ENCODE measurements at regions not wholly inside any gene's neighbourhood (a gene's known extent, or its start where the extent isn't known, plus 50 kb on each side); places are given as distances from the start of the nearest gene placed in this dataset.
"Not testable (repeated sequence)": the region's sequence is repeated elsewhere in the genome, so short reads cannot be mapped to it uniquely, and the experiment has no call there.

DNA sequence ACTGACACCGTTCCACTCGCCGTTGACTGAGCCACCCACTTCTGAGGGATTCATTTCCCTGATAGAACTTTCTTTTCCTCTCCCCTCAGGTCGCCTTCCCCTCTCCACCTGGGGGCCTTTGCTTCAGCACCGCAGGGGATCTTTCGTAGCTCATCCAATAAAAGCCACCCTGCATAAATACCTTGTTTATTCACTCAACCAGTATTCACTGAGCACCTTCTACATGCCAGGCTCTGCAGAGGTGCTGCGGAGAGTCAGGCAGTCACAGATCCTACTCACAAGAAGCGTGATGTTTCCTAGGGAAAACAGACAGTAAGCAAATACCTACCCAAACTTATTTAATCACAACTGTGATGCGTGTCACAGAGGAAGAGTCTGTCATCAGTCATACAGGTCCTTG, 127.7 kb downstream of the TEX36 start:
- no peak for DNase-seq (ENCODE audit: low read depth in 4 of 4, low spot score in 3 of 4)

DNA sequence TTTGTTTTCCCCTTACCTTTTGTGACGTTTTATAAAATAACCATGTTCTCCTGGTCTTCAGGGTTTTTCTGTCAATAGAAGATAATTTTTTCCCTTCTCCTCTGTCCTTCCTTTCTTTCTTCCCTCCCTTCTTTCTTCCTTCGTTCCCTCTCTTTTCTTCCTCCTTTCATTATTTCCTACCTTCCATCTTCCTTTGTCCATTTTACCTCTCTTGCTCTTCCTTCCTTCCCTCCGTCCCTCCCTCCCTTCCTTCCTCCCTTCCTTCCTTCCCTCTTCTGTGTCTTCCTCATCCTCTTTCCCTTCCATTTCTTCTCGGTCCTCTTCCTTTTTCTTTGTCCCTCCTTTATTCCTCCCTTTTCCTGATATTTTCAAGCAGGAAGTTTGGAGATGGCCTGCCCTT, 128.2 kb downstream of the TEX36 start:
- DNase-seq (ENCODE audit: low read depth in 4 of 4, low spot score in 3 of 4) = no peak

DNA sequence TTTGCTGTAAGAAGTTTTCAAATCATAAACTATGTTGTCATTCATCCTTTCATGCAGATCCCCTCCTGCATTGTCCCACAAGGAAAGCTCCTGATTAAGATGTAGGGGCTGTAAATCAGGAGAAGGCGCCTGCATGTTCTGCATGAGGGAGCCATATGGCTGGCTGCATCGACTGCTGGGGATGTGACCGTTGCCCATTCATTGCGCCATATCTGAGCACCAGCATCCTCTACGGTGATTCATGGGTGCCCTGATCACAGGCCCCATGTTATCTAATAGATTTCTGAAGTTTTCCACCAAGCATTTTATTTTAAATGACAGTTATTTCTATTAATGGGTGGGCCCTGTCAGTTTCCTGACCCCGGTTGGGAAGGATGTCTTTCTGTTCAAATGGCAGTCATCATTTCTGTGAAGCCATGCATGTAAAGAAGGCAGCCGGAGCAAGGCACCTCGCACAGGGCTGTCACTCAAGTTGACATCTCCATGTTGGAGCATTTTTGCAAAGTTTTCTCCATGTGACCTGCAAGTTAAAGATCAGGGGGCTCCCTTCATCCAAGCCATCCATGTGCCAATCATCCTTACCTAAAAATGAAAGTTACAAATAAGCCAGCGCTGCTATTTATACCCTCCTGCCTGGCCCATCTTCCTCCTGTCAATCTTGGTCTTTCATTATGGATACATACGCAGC, 128.8 kb downstream of the TEX36 start:
- DNase-seq (ENCODE audit: low read depth in 4 of 4, low spot score in 3 of 4) = no peak

DNA sequence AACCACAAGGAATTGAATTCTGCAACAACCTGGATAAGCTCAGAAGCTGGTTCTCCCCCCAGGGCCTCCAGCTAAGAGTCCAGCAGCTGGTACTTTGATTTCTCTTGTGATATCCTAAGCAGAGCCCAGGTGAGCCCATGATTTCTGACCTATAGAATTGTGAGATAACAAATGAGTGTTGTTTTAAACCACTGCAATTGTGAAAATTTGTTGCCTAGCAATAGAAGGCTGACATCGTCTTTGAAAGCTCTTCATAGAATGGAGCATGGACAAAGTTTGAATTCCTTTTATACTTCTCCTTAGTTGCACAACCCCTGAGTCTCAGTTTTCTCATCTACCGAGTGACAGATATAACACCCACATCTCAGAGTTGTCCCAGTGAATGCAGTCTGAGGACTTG, 129.9 kb downstream of the TEX36 start:
- no peak for DNase-seq (ENCODE audit: low read depth in 4 of 4, low spot score in 3 of 4)

DNA sequence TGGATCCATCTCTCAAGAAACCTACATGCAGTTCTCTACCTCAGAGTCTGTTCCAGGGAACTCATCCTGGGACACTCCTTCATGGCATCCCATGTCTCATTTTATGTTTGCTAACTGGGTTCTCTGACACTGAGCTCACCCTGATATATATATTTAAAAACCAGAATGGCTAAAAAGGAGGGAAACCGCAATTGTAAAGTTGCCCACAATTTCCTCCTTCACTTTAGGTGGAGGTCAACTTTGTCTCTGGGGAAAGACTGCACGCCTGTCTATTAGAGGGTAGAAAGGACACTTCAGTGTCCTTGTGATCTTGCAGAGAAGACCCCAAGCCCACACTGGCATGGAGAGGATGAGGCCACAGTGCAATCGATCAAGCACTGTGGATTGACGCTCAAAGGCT, 131.7 kb downstream of the TEX36 start:
- no peak for DNase-seq (ENCODE audit: low read depth in 4 of 4, low spot score in 3 of 4)

DNA sequence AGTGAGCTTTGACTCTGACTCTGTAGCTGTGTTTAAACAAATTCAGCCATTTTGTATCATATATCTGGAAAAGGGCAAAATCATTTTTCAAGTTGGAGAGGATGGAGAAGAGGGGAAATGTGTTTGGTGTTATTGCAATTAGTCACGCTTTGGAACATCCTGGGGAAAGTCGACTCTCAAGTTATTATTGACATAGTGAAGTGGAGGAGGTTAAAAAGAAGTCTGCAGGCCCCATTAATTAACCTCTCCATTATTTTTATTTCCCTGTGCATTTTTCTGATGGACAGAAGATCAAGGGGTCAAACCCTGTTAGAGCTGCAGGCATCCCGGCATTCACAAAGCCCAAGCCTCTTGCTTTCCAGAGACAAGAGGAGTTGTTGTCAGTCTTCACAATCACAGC, 132.6 kb downstream of the TEX36 start:
- DNase-seq (ENCODE audit: low read depth in 4 of 4, low spot score in 3 of 4) = no peak

DNA sequence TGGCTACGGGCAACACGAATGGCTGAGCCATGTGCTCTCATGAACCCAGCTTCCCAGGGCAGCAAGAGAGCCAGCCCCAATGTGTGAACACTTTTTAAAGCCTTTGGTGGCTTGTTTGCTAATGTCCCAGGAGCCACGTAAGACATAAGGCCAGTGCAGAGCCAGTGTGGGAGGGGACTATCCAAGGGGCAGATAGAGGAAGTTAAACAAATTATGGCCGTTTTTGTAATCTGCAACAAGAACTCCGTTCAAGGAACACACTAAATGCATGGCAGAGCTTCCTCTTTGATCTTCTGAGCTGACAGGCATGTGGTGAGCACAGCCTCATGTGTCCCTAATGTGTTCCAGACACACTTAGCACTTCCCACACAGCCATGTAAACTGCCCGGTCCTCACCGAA, 133.3 kb downstream of the TEX36 start:
- no peak for DNase-seq (ENCODE audit: low read depth in 4 of 4, low spot score in 3 of 4)

DNA sequence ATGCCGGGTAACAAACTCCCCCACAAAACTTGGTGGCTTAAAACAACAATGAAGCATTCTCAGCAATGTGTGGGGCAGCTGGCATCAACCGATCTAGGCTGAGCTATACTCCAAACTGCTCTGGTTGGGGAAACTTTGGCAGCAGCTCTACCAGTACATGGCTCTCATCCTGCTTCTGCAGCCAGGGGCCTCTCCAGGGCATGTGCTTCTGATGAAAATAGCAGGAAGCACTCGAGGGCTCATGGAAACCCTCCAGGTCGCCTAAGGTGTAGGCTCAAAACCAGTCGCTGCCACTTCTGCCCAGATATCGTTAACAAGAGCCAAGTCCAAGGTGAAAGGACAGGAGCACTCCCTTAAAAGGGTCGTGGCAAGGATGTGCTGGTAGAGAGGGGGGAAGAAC, 134.1 kb downstream of the TEX36 start:
- DNase-seq (ENCODE audit: low read depth in 4 of 4, low spot score in 3 of 4) = no peak

DNA sequence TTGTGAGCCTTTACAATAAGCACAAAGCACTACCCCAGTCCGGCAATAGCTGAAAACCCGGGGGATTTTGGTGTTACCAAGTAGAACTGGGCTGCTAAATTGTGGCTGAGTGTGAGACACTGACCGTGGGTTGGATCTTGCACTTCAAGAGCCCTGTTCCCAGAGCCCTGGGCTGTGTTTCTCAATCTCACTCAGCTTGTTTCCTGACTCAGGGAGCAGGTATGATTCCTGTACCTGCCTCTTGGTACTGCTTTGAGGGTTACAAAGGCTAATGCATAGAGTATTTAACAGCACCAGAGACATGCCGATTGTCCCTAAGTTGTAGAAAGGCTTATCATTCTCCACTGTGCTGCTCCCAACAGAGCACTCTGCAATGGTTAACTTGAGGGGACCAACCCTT, 134.6 kb downstream of the TEX36 start:
- DNase-seq (ENCODE audit: low read depth in 4 of 4, low spot score in 3 of 4) = no peak

DNA sequence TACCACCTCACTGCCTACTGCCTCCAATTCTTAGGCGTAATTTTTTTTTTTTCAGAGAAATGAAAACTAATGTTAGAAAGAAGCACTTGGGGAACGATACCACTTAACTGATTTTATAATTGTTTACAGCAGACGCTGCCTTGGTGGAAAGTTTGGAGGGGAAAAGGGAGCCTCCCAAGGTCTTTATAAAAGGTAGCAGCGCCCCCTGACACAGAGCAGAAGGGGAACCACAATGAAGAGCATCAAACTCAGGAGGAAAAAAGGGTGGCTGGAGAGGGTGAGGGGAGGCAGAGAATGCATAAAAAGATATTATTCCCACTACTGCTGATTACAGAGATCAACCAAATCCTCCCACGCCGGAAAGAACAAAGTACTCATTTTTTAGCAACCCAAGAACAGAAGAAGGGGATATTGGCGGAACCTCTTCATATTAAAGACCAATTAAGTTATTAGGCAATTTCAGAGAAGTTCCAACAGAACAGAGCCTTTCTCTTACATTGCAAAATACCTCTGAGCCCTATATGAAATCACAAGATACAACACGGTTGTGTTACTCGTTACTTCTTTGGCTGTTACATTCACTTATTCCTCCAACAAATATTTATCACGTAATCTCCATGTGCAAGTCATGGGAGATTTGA, 135.8 kb downstream of the TEX36 start:
- DNase-seq (ENCODE audit: low read depth in 4 of 4, low spot score in 3 of 4) = no peak

DNA sequence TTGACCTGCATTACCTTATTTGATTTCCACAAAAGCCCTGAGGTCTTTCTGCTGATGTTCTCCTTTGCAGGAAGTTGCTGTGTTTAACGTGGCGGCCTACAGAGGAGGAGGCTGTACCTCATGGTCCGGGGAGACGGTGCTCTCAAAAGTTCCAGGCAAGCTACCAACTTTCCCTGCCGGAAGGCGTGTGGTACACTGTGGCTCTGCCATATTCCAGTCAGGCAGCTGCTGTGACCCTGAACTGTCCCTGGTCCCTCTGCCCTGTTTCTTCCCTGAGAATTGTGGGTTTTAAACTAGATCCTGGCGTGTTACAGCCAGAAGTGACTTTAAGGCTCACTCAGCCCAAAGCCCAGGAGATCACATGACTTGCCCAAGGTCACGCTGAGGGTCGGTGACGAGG, 139.2 kb downstream of the TEX36 start:
- no peak for DNase-seq (ENCODE audit: low read depth in 4 of 4, low spot score in 3 of 4)

DNA sequence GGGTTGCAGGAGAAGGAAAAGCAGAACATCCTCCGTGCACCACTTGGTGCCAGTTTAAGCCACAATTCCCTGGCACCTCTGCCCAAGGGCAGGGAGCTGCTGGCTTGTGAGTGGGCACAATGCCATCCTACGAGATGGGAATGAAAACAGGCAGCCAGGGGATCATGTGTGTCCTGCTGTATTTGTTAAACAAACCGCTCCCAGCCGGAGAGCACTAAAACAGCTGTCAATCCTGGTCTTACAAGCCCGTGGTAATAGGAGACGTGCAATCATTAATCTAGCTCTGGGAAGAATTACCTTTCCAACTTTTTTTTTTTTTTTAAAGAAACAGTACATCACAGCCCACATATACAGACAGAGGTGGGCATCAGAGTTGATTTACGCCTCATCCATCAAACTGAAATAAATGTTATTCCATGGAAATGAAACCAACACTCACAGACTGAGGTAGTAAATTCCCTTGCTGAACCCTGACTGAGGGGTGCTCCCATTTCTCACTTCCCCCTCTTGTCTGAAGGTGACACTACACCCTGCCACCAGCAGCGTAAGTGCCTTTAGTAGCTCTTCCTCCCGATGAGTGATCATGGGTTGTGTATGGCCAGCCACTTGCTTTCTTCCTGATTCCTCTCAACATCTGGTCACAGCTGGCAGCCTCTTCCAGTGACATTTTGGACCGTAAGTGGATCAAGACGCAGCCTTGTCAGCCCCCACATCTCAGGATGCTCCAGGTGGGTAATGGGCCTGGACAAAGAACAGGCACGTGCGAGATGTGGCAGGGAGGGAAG, 143.8 kb downstream of the TEX36 start:
- DNase-seq (ENCODE audit: low read depth in 4 of 4, low spot score in 3 of 4) = peak in 3 of 4 donors; percentile 45 to 63 (median 45)

DNA sequence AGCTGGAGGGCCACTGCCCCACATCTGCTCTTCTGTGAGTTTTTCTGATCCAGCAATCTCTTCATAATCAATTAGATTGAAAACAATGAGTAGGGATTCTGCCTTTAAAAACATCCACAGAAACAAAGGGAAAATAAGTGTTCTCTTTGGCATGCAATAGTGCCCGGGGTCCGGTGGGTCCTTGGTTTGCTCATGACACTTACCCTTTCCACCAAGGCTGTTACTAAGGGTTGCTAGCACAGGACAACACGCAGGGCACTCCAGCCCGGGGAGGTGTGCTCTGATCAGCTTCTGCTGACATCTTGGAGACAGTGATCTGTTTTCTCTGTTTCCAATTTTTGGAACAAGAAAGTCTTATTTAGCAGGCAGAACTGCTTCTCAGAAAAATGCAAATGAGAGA, 146.7 kb downstream of the TEX36 start:
- DNase-seq (ENCODE audit: low read depth in 4 of 4, low spot score in 3 of 4) = no peak

DNA sequence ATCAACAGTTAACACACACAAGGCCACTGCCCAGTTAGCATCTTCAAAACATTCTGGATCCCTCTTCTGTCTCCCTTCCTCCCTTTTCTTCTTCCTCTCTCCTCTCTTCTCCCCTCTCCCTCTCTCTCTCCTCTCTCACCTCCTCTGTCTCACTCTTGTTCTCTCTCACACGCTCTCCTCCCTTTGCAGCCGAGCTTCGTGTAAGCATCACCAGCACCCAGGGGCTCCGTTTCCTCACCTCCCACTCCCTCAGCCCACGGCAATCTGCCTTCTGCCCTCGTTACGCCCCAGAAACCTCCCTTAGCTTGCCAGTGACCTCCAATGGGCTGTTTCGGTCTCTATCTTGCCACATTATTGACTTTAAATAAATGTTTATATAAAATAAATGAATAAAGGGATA, 147.4 kb downstream of the TEX36 start:
- DNase-seq (ENCODE audit: low read depth in 4 of 4, low spot score in 3 of 4) = no peak

DNA sequence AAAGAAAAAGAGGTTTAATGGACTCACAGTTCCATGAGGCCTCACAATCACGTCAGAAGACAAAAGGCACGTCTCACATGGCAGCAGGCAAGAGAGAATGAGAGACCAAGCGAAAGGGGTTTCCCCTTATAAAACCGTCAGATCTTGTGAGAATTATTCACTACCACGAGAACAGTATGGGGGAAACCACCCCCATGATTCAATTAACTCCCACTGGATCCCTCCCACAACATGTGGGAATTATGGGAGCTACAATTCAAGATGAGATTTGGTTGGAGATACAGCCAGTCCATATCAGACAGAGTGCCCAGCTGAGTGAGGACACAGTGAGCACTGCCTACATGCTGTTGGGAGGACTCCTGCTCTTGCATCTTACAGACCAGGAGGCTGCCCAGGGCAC, 148.4 kb downstream of the TEX36 start:
- DNase-seq (ENCODE audit: low read depth in 4 of 4, low spot score in 3 of 4) = no peak

DNA sequence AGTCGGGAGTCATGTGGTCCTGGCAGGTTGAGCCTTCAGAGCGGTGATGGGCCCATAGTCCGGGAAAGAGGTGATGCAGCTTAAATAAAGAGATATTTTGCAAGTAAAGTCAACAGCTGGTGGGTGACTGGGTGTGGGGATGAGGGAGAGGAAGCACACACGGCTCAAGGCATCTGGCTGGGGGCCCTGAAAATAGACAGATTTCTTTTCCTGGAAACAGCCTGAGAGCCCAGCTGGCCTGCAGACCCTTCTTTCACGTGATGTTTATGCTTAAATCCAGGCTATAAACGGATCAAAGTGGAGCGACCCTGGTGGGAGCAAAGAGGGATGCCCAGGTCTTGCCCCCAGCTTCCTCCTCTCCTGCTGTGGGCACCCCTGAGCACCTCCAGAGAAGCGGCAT, 149.1 kb downstream of the TEX36 start:
- DNase-seq (ENCODE audit: low read depth in 4 of 4, low spot score in 3 of 4) = no peak

DNA sequence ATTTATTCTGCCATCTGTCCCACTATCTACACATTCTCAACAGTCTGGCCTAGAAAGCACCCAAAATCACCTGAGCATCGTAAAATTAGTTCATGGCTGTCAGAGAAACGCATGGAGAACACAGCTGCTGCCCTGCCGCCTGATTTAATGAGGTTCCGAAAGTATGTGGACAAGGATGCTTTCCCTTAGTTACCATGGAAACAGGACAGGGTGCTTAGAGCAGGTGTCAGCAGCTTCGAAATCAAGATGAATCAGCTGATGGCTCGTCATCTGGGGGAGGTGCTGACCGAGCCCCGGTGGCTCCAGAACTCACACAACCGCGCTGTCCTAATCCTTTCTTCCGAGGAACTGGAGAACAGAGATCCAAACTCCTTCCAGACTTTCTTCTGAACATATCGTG, 151.5 kb downstream of the TEX36 start:
- peak in 1 of 4 donors; percentile 49 for DNase-seq (ENCODE audit: low read depth in 4 of 4, low spot score in 3 of 4)

DNA sequence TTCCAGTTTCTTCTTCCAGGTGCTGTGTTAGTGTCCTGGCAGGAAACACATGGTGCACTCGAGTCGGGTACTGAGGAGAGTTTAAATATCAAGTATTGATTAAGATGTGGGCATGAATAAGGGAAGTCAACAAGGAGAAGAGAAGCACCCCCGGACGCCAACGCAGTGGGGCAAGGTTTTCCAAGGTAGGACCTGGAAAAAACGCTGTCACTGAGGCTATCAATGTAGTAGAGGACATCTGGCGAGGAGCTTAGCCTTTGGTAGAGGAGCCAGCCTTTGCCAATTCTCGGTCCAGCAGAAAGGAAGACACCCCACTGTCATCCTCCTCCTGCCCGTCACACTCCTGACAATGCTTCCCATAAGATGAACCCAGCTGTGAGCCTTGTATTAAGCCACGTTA, 159.6 kb downstream of the TEX36 start:
- DNase-seq (ENCODE audit: low read depth in 4 of 4, low spot score in 3 of 4) = no peak

DNA sequence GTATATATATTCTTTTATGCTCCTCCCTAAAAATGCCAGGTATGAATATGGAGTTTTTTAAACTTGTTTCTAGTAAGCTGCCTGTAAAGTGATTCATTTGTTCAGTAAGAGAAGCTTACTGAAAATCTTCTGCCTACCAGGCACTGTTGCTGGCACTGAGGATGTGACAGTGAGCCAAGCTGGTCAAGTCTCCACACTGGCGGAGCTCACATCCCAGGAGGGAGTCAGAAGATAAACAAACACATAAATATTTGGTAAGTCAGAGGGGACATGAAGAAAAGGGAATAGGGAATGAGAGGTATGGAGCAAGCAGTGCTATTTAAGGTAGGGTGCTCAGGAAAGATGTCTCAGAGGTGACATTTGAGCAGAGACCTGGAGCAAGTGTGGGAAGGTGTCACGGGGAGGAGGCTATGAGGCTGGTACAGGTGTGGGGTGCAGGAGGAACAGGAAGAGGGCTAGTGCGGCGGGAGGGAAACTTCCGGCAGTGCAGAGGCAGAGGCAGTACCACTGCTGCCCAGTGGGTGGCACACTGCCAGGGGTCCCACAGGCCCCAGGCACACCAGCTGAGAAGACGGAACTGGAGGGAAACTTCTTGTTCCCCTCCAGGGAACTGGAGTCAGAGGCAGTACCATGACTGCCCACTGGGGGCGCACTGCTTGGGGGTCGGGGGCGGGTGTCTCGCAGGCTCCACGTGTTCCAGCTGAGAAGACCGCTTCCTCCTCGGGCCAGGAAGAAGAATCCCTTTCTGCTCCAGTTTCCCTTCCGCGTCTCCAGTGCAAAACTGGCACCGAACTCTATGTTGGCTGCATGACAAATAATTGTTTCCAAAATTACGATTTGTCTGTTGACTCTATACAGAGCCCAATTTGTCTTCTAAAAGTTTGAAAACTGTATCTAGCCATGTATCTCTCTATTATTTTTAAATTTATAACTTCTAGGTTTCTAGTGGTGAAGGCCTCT, 161.0 kb downstream of the TEX36 start:
- DNase-seq (ENCODE audit: low read depth in 4 of 4, low spot score in 3 of 4) = no peak

DNA sequence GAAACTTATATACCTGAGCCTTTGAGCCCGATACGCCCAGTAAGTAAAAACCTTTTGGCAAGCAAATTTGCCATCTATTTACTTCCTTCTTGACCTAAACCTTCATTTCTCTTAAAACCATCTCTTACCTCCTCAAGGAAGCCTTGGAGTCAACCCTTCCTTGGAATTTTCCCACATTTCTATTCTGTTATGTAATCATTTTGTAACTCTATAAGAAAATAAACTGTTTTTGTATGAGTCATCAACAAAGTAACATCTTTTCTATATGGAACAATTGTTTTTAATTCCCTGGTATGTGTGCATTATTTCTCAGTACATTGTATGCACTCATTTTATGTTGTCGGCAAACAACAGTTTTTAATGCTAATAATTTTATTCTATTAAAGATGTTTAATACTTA, 162.0 kb downstream of the TEX36 start:
- DNase-seq (ENCODE audit: low read depth in 4 of 4, low spot score in 3 of 4) = no peak

DNA sequence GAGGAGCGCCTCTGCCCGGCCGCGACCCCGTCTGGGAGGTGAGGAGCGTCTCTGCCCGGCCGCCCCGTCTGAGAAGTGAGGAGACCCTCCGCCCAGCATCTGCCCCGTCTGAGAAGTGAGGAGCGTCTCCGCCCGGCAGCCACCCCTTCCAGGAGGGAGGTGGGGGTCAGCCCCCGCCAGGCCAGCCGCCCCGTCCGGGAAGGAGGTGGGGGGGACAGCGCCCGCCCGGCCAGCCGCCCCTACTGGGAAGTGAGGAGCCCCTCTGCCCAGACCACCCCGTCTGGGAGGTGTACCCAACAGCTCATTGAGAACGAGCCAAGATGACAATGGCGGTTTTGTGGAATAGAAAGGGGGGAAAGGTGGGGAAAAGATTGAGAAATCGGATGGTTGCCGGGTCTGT, 164.6 kb downstream of the TEX36 start:
- not testable (repeated sequence) for DNase-seq (ENCODE audit: low read depth in 4 of 4, low spot score in 3 of 4)
